KG1 (cell line): ENCODE measurements at regions not wholly inside any gene's neighbourhood (a gene's known extent, or its start where the extent isn't known, plus 50 kb on each side); places are given as distances from the start of the nearest gene placed in this dataset.

Experiments
- DNase-seq: peaks from one replicate; lab custom pipeline; 2025; lab: John Stamatoyannopoulos, UW

- no peak for DNase-seq
Measured at GRCh38 chr10:36114141-36114540, 472.0 kb upstream of the FZD8 start.

GRCh38 chr10:36111676-36112075 is 469.6 kb upstream of the FZD8 start:
- no peak for DNase-seq

- no peak for DNase-seq
Measured at GRCh38 chr10:36110097-36110496, 468.0 kb upstream of the FZD8 start.

- DNase-seq: no peak
Measured at GRCh38 chr10:36109399-36110023, 467.4 kb upstream of the FZD8 start.

- no peak for DNase-seq
Measured at GRCh38 chr10:36097696-36098095, 455.6 kb upstream of the FZD8 start.

- no peak for DNase-seq
Measured at GRCh38 chr10:36096576-36096975, 454.5 kb upstream of the FZD8 start.

GRCh38 chr10:36094096-36094495 is 452.0 kb upstream of the FZD8 start:
- DNase-seq: no peak

GRCh38 chr10:36092116-36092515 is 450.0 kb upstream of the FZD8 start:
- no peak for DNase-seq

GRCh38 chr10:36091007-36091406 is 448.9 kb upstream of the FZD8 start:
- no peak for DNase-seq

GRCh38 chr10:36089790-36090440 is 447.8 kb upstream of the FZD8 start:
- DNase-seq: no peak

- no peak for DNase-seq
Measured at GRCh38 chr10:36087006-36088005, 445.2 kb upstream of the FZD8 start.

- DNase-seq: no peak
Measured at GRCh38 chr10:36075196-36075595, 433.1 kb upstream of the FZD8 start.

GRCh38 chr10:36073796-36074345 is 431.8 kb upstream of the FZD8 start:
- DNase-seq: no peak

GRCh38 chr10:36068542-36068941 is 426.4 kb upstream of the FZD8 start:
- DNase-seq: no peak

- no peak for DNase-seq
Measured at GRCh38 chr10:36067748-36068147, 425.7 kb upstream of the FZD8 start.

GRCh38 chr10:36066850-36067249 is 424.8 kb upstream of the FZD8 start:
- no peak for DNase-seq

- DNase-seq: no peak
Measured at GRCh38 chr10:36066102-36066501, 424.0 kb upstream of the FZD8 start.

GRCh38 chr10:36063396-36063795 is 421.3 kb upstream of the FZD8 start:
- no peak for DNase-seq

- DNase-seq: no peak
Measured at GRCh38 chr10:36057731-36058130, 415.6 kb upstream of the FZD8 start.

- no peak for DNase-seq
Measured at GRCh38 chr10:36057180-36057579, 415.1 kb upstream of the FZD8 start.

- DNase-seq: no peak
Measured at GRCh38 chr10:36053775-36054174, 411.7 kb upstream of the FZD8 start.

GRCh38 chr10:36053271-36053670 is 411.2 kb upstream of the FZD8 start:
- no peak for DNase-seq
